Gastroesophageal sphincter (tissue), 4 donors: ENCODE measurements at regions not wholly inside any gene's neighbourhood (a gene's known extent, or its start where the extent isn't known, plus 50 kb on each side); places are given as distances from the start of the nearest gene placed in this dataset.
"Not testable (repeated sequence)": the region's sequence is repeated elsewhere in the genome, so short reads cannot be mapped to it uniquely, and the experiment has no call there.

Experiments used
- ATAC-seq: fragments of 150-250 bp; one replicate; pipeline ENCODE4 v1.9.1; 2016; ENCODE audit warnings: mild to moderate bottlenecking, moderate library complexity
- H3K27ac ChIP-seq, 4 donors: fragments of 200-600 bp; sonication (generic) in 3 of 4; 1 replicate in 3 of 4; 2 replicates in 1 of 4; pipeline ENCODE4 v1.5.1; 2016 to 2019
- H3K27me3 ChIP-seq: fragments of 200-600 bp; sonication (generic); one replicate; pipeline ENCODE4 v1.5.1; 2019
- H3K36me3 ChIP-seq, 2 donors: fragments of 200-600 bp; sonication (generic); one replicate each; pipeline ENCODE4 v1.5.1; 2019; ENCODE audit warnings: control low read depth in 1 of 2
- H3K4me1 ChIP-seq, 3 donors: fragments of 200-600 bp; sonication (generic); 1 replicate in 2 of 3; 2 replicates in 1 of 3; pipeline ENCODE4 v1.5.1; 2016 to 2019; ENCODE audit warnings: control low read depth in 2 of 3
- H3K4me3 ChIP-seq, 2 donors: fragments of 200-600 bp; sonication (generic); one replicate each; pipeline ENCODE4 v1.5.1; 2019; ENCODE audit warnings: mild to moderate bottlenecking in 1 of 2, moderate library complexity in 1 of 2
- H3K9me3 ChIP-seq, 3 donors: fragments of 200-600 bp; sonication (generic); one replicate each; pipeline ENCODE4 v1.5.1; 2017 to 2019; ENCODE audit warnings: control low read depth in 2 of 3
- EP300 ChIP-seq: sonication (generic); formaldehyde crosslinking; IDR thresholded peaks from one replicate; pipeline ENCODE4 v1.6.1; 2017; ENCODE audit warnings: antibody characterized with exemption, mild to moderate bottlenecking
- POLR2A ChIP-seq, 2 donors: fragments of 450-650 bp; IDR thresholded peaks; one replicate each; pipeline ENCODE4 v1.6.1; 2017; ENCODE audit warnings: antibody characterized with exemption in 2 of 2, mild to moderate bottlenecking in 2 of 2, moderate library complexity in 1 of 2
- POLR2AphosphoS5 ChIP-seq: sonication (generic); formaldehyde crosslinking; IDR thresholded peaks from one replicate; pipeline ENCODE4 v1.6.1; 2017; ENCODE audit warnings: antibody characterized with exemption
- WGBS, 2 donors: methylation state at CpG; one replicate each; pipeline ENCODE4 v1.1.5; 2018; ENCODE audit warnings: low coverage in 1 of 2; 5-methylcytosine and 5-hydroxymethylcytosine counted together
- TF ChIP-seq, protein P1 (sequence below), 4 experiments: fragments of 200-600 bp in 2 of 4; fragments of 450-650 bp in 2 of 4; sonication (generic) in 1 of 4; IDR thresholded peaks; one replicate each; pipeline ENCODE4 v1.5.1; 2017 to 2019; ENCODE audit warnings: antibody characterized with exemption in 4 of 4, mild to moderate bottlenecking in 2 of 4, moderate library complexity in 2 of 4

DNA sequence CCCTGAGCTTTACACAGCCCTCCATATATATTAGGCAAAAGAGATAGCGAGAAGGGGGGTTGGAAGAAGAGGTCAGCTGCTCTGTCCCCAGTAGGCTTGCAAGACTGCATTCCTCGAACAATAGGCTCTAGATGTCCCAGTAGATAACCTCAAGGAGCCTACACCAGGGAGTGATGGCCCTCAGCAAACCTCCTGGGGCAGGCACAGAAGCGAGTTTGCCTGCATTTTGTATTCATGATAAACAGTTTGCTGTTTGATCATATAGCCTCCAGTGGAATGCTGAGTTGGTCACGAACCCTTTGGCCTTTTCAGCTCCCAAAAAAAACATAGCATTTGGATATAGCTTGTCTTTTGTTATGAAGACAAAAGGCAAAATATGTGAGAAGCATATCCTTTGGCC, 95.1 kb upstream of the GRAMD1B start:
- Histone ChIP-seq H3K36me3 (no peaks in the 10 kb centered on the region), H3K27ac (no peak overlapping the region), H3K27me3 (peaks cover 6% of the 10 kb centered on the region), H3K4me3 (no peak overlapping the region), H3K9me3 (peaks cover 0 to 6% (median 0%) of the 10 kb centered on the region in 3 donors), H3K4me1 (no peaks in the 10 kb centered on the region)
- 75 to 93% methylated on average over 2 to 4 of the region's 4 CpGs for WGBS, 2 donors
- ATAC-seq = no peak
- TF ChIP-seq POLR2AphosphoS5 = no peak
- no peak for TF ChIP-seq EP300
- no peak for TF ChIP-seq POLR2A (IDR thresholded peaks at IDR 0.05)
- TF ChIP-seq, protein P1, sequence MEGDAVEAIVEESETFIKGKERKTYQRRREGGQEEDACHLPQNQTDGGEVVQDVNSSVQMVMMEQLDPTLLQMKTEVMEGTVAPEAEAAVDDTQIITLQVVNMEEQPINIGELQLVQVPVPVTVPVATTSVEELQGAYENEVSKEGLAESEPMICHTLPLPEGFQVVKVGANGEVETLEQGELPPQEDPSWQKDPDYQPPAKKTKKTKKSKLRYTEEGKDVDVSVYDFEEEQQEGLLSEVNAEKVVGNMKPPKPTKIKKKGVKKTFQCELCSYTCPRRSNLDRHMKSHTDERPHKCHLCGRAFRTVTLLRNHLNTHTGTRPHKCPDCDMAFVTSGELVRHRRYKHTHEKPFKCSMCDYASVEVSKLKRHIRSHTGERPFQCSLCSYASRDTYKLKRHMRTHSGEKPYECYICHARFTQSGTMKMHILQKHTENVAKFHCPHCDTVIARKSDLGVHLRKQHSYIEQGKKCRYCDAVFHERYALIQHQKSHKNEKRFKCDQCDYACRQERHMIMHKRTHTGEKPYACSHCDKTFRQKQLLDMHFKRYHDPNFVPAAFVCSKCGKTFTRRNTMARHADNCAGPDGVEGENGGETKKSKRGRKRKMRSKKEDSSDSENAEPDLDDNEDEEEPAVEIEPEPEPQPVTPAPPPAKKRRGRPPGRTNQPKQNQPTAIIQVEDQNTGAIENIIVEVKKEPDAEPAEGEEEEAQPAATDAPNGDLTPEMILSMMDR (IDR thresholded peaks at IDR 0.05) = no peak

DNA sequence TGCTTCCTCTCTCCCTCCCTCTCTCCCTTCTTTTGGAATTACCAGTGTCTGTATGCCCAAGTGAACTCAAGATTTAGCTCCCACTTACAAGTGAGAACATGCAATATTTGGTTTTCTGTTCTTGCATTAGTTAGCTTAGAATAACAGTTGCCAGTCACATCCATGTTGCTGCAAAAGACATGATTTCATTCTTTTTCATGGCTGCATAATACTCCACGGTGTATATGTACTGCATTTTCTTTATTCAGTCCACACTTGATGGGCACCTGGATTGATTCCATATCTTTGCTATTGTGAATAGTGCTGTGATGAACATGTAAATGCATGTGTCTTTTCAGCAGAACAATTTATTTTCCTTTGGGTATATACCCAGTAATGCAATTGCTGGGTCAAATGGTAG, 97.5 kb upstream of the GRAMD1B start:
- H3K4me3 ChIP-seq, H3K9me3 ChIP-seq, H3K4me1 ChIP-seq, H3K27ac ChIP-seq, H3K36me3 ChIP-seq, H3K27me3 ChIP-seq, ATAC-seq: not testable (repeated sequence)
- WGBS, 2 donors = 100% methylated on average over 1 of the region's 1 CpG

DNA sequence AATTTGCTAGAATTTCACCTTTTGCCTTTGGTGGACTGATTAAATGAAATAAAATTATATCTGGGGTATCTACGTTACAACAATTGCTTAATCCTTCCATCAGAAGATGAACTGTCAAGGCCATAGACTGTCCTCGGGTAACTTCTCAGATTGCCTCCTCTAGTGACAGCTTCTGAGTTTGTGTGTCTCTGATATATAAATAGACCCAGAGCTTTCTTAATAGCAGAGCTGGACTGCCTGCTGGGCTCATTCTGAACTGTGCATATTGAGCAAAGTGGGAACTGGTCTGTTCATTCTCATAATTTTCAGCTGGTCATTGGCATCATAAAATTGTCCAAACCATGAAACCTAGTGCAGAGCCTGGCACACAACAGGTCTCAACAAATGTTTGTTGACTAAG, 99.1 kb upstream of the GRAMD1B start:
- H3K9me3 ChIP-seq = no peaks in the 10 kb centered on the region
- WGBS, 2 donors = 75 to 87% methylated on average over 2 of the region's 2 CpGs
- H3K27ac ChIP-seq = no peak overlapping the region
- no peaks in the 10 kb centered on the region for H3K4me1 ChIP-seq
- no peak for ATAC-seq
- no peak for TF ChIP-seq EP300
- TF ChIP-seq, protein P1 (IDR thresholded peaks at IDR 0.05) = no peak
- TF ChIP-seq POLR2AphosphoS5 = no peak
- TF ChIP-seq POLR2A (IDR thresholded peaks at IDR 0.05) = no peak
- H3K27me3 ChIP-seq = peaks cover 6% of the 10 kb centered on the region
- no peak overlapping the region for H3K4me3 ChIP-seq
- no peaks in the 10 kb centered on the region for H3K36me3 ChIP-seq

- peaks cover 6% of the 10 kb centered on the region for H3K27me3 ChIP-seq
- ATAC-seq = no peak
- H3K9me3 ChIP-seq = no peaks in the 10 kb centered on the region
- no peak overlapping the region for H3K4me3 ChIP-seq
- H3K27ac ChIP-seq = no peak overlapping the region
- TF ChIP-seq EP300 = no peak
- no peak for TF ChIP-seq POLR2A (IDR thresholded peaks at IDR 0.05)
- TF ChIP-seq, protein P1 (IDR thresholded peaks at IDR 0.05) = no peak
- no peak for TF ChIP-seq POLR2AphosphoS5
- H3K36me3 ChIP-seq = no peaks in the 10 kb centered on the region
- WGBS, 2 donors = 68 to 69% methylated on average over 2 of the region's 2 CpGs
- H3K4me1 ChIP-seq = no peaks in the 10 kb centered on the region
Observed at GRCh38 chr11:123330471-123330870, 99.6 kb upstream of the GRAMD1B start.

DNA sequence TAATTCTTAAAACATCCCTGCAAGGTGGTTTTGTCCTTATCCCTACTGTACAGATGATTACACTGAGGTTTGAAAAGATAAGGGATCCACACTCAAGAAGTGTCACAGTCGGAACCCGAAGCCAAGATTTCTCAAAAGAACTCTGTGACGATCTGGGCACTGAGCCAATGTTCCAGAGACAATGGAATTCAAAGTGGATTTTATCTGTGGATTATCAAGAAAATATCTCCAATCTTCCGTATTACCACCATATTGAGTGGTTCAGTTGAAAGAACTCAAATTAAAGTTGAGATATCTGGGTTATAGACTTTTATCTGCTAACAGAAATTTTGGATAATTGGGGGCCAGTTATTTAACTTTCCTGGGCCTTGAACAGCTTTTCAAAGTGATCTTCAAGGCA, 100.0 kb upstream of the GRAMD1B start:
- 44 to 50% methylated on average over 4 of the region's 4 CpGs for WGBS, 2 donors
- H3K27me3 ChIP-seq = peaks cover 4% of the 10 kb centered on the region
- no peaks in the 10 kb centered on the region for H3K36me3 ChIP-seq
- no peaks in the 10 kb centered on the region for H3K9me3 ChIP-seq
- no peak for ATAC-seq
- H3K4me3 ChIP-seq = no peak overlapping the region
- TF ChIP-seq POLR2AphosphoS5 (no peak), EP300 (no peak), POLR2A (IDR thresholded peaks at IDR 0.05) (no peak)
- TF ChIP-seq, protein P1 (IDR thresholded peaks at IDR 0.05) = no peak
- H3K27ac ChIP-seq = no peak overlapping the region
- H3K4me1 ChIP-seq = no peaks in the 10 kb centered on the region
